ENCODE measurements at regions not wholly inside any gene's neighbourhood (a gene's known extent, or its start where the extent isn't known, plus 50 kb on each side); places are given as distances from the start of the nearest gene placed in this dataset.

- no peaks in the 10 kb centered on the region for H3K9me3 ChIP-seq (ENCODE audit: control insufficient read depth, low read depth, low read length)
- DNase-seq = no peak
- H3K27me3 ChIP-seq (ENCODE audit: control insufficient read depth, insufficient read depth, low read length) = peaks cover 2% of the 10 kb centered on the region
- H3K4me1 ChIP-seq (ENCODE audit: control insufficient read depth, insufficient read depth, low read length) = no peaks in the 10 kb centered on the region
- H3K4me3 ChIP-seq (ENCODE audit: low read length) = no peak overlapping the region
- no peaks in the 10 kb centered on the region for H3K36me3 ChIP-seq (ENCODE audit: control insufficient read depth, insufficient read depth, low read length)
- no peak overlapping the region for H3K27ac ChIP-seq (ENCODE audit: low read length)
- no CpG with 5 or more reads among the region's 3 CpGs for WGBS (ENCODE audit: insufficient coverage, low lambda C conversion rate)
Observed at GRCh38 chr5:163687414-163687813, 182.0 kb downstream of the MAT2B start.

- Histone ChIP-seq H3K4me3 (ENCODE audit: low read length) (no peak overlapping the region), H3K9me3 (ENCODE audit: control insufficient read depth, low read depth, low read length) (no peaks in the 10 kb centered on the region), H3K27ac (ENCODE audit: low read length) (no peak overlapping the region), H3K27me3 (ENCODE audit: control insufficient read depth, insufficient read depth, low read length) (peaks cover 2% of the 10 kb centered on the region), H3K36me3 (ENCODE audit: control insufficient read depth, insufficient read depth, low read length) (no peaks in the 10 kb centered on the region), H3K4me1 (ENCODE audit: control insufficient read depth, insufficient read depth, low read length) (peaks cover 3% of the 10 kb centered on the region)
- no peak for DNase-seq
- WGBS (ENCODE audit: insufficient coverage, low lambda C conversion rate) = 100% methylated on average over 1 of the region's 2 CpGs
Observed at GRCh38 chr5:163692091-163692490, 186.7 kb downstream of the MAT2B start.

- no peaks in the 10 kb centered on the region for H3K27me3 ChIP-seq (ENCODE audit: control insufficient read depth, insufficient read depth, low read length)
- no peaks in the 10 kb centered on the region for H3K9me3 ChIP-seq (ENCODE audit: control insufficient read depth, low read depth, low read length)
- no peaks in the 10 kb centered on the region for H3K36me3 ChIP-seq (ENCODE audit: control insufficient read depth, insufficient read depth, low read length)
- H3K27ac ChIP-seq (ENCODE audit: low read length) = no peak overlapping the region
- H3K4me3 ChIP-seq (ENCODE audit: low read length) = no peak overlapping the region
- DNase-seq = peak; percentile 50 to 67
- 35% methylated on average over 2 of the region's 10 CpGs for WGBS (ENCODE audit: insufficient coverage, low lambda C conversion rate)
- peaks cover 3% of the 10 kb centered on the region for H3K4me1 ChIP-seq (ENCODE audit: control insufficient read depth, insufficient read depth, low read length)
Observed at GRCh38 chr5:163695830-163696578, 190.6 kb downstream of the MAT2B start.

GRCh38 chr5:163696579-163696887, 191.1 kb downstream of the MAT2B start:
- peaks cover 3% of the 10 kb centered on the region for H3K4me1 ChIP-seq (ENCODE audit: control insufficient read depth, insufficient read depth, low read length)
- no peaks in the 10 kb centered on the region for H3K27me3 ChIP-seq (ENCODE audit: control insufficient read depth, insufficient read depth, low read length)
- DNase-seq = no peak
- no peaks in the 10 kb centered on the region for H3K9me3 ChIP-seq (ENCODE audit: control insufficient read depth, low read depth, low read length)
- no peaks in the 10 kb centered on the region for H3K36me3 ChIP-seq (ENCODE audit: control insufficient read depth, insufficient read depth, low read length)
- no peak overlapping the region for H3K27ac ChIP-seq (ENCODE audit: low read length)
- H3K4me3 ChIP-seq (ENCODE audit: low read length) = no peak overlapping the region
- WGBS (ENCODE audit: insufficient coverage, low lambda C conversion rate) = no CpG with 5 or more reads among the region's 5 CpGs

- no peak for DNase-seq
- 67% methylated on average over 1 of the region's 4 CpGs for WGBS (ENCODE audit: insufficient coverage, low lambda C conversion rate)
- H3K4me1 ChIP-seq (ENCODE audit: control insufficient read depth, insufficient read depth, low read length) = no peaks in the 10 kb centered on the region
- H3K9me3 ChIP-seq (ENCODE audit: control insufficient read depth, low read depth, low read length) = no peaks in the 10 kb centered on the region
- no peaks in the 10 kb centered on the region for H3K36me3 ChIP-seq (ENCODE audit: control insufficient read depth, insufficient read depth, low read length)
- no peak overlapping the region for H3K4me3 ChIP-seq (ENCODE audit: low read length)
- no peaks in the 10 kb centered on the region for H3K27me3 ChIP-seq (ENCODE audit: control insufficient read depth, insufficient read depth, low read length)
- no peak overlapping the region for H3K27ac ChIP-seq (ENCODE audit: low read length)
Observed at GRCh38 chr5:163706053-163706771, 200.8 kb downstream of the MAT2B start.

GRCh38 chr5:163712011-163712410, 206.6 kb downstream of the MAT2B start:
- no peaks in the 10 kb centered on the region for H3K4me1 ChIP-seq (ENCODE audit: control insufficient read depth, insufficient read depth, low read length)
- no peak overlapping the region for H3K4me3 ChIP-seq (ENCODE audit: low read length)
- H3K36me3 ChIP-seq (ENCODE audit: control insufficient read depth, insufficient read depth, low read length) = no peaks in the 10 kb centered on the region
- no peak overlapping the region for H3K27ac ChIP-seq (ENCODE audit: low read length)
- no peaks in the 10 kb centered on the region for H3K27me3 ChIP-seq (ENCODE audit: control insufficient read depth, insufficient read depth, low read length)
- no peak for DNase-seq
- H3K9me3 ChIP-seq (ENCODE audit: control insufficient read depth, low read depth, low read length) = no peaks in the 10 kb centered on the region

- Histone ChIP-seq H3K27ac (ENCODE audit: low read length) (no peak overlapping the region), H3K36me3 (ENCODE audit: control insufficient read depth, insufficient read depth, low read length) (no peaks in the 10 kb centered on the region), H3K9me3 (ENCODE audit: control insufficient read depth, low read depth, low read length) (no peaks in the 10 kb centered on the region), H3K27me3 (ENCODE audit: control insufficient read depth, insufficient read depth, low read length) (no peaks in the 10 kb centered on the region), H3K4me1 (ENCODE audit: control insufficient read depth, insufficient read depth, low read length) (no peaks in the 10 kb centered on the region), H3K4me3 (ENCODE audit: low read length) (no peak overlapping the region)
- no peak for DNase-seq
- WGBS (ENCODE audit: insufficient coverage, low lambda C conversion rate) = no CpG with 5 or more reads among the region's 5 CpGs
Observed at GRCh38 chr5:163718272-163718671, 212.9 kb downstream of the MAT2B start.

GRCh38 chr5:163724305-163724704, 218.9 kb downstream of the MAT2B start:
- Histone ChIP-seq H3K36me3 (ENCODE audit: control insufficient read depth, insufficient read depth, low read length) (no peaks in the 10 kb centered on the region), H3K9me3 (ENCODE audit: control insufficient read depth, low read depth, low read length) (no peaks in the 10 kb centered on the region), H3K27ac (ENCODE audit: low read length) (no peak overlapping the region), H3K27me3 (ENCODE audit: control insufficient read depth, insufficient read depth, low read length) (no peaks in the 10 kb centered on the region), H3K4me3 (ENCODE audit: low read length) (no peak overlapping the region), H3K4me1 (ENCODE audit: control insufficient read depth, insufficient read depth, low read length) (no peaks in the 10 kb centered on the region)
- DNase-seq = no peak
- WGBS (ENCODE audit: insufficient coverage, low lambda C conversion rate) = 80% methylated on average over 1 of the region's 3 CpGs

GRCh38 chr5:163727028-163727427, 221.6 kb downstream of the MAT2B start:
- Histone ChIP-seq H3K27ac (ENCODE audit: low read length) (no peak overlapping the region), H3K4me1 (ENCODE audit: control insufficient read depth, insufficient read depth, low read length) (no peaks in the 10 kb centered on the region)

GRCh38 chr5:163730206-163730756, 224.9 kb downstream of the MAT2B start:
- Histone ChIP-seq H3K4me1 (ENCODE audit: control insufficient read depth, insufficient read depth, low read length) (no peaks in the 10 kb centered on the region), H3K9me3 (ENCODE audit: control insufficient read depth, low read depth, low read length) (no peaks in the 10 kb centered on the region), H3K36me3 (ENCODE audit: control insufficient read depth, insufficient read depth, low read length) (no peaks in the 10 kb centered on the region), H3K27ac (ENCODE audit: low read length) (no peak overlapping the region), H3K27me3 (ENCODE audit: control insufficient read depth, insufficient read depth, low read length) (no peaks in the 10 kb centered on the region), H3K4me3 (ENCODE audit: low read length) (no peak overlapping the region)
- peak; percentile 16 to 47 for DNase-seq
- WGBS (ENCODE audit: insufficient coverage, low lambda C conversion rate) = 0% methylated on average over 1 of the region's 5 CpGs

More at GRCh38 chr5:163727028-163727427, 221.6 kb downstream of the MAT2B start:
- no peaks in the 10 kb centered on the region for H3K9me3 ChIP-seq (ENCODE audit: control insufficient read depth, low read depth, low read length)
- no peaks in the 10 kb centered on the region for H3K27me3 ChIP-seq (ENCODE audit: control insufficient read depth, insufficient read depth, low read length)
- H3K4me3 ChIP-seq (ENCODE audit: low read length) = no peak overlapping the region
- no peaks in the 10 kb centered on the region for H3K36me3 ChIP-seq (ENCODE audit: control insufficient read depth, insufficient read depth, low read length)
- DNase-seq = no peak
- WGBS (ENCODE audit: insufficient coverage, low lambda C conversion rate) = no CpG with 5 or more reads among the region's 4 CpGs
